CD4-positive, alpha-beta T cell treated with Interleukin-4 for 4 hours (primary cell): ENCODE measurements at regions not wholly inside any gene's neighbourhood (a gene's known extent, or its start where the extent isn't known, plus 50 kb on each side); places are given as distances from the start of the nearest gene placed in this dataset.
"Not testable (repeated sequence)": the region's sequence is repeated elsewhere in the genome, so short reads cannot be mapped to it uniquely, and the experiment has no call there.

ENCODE experiments used
- DNase-seq: peaks from one replicate; pipeline ENCODE4 v3.0.0-alpha.2; 2020

DNA sequence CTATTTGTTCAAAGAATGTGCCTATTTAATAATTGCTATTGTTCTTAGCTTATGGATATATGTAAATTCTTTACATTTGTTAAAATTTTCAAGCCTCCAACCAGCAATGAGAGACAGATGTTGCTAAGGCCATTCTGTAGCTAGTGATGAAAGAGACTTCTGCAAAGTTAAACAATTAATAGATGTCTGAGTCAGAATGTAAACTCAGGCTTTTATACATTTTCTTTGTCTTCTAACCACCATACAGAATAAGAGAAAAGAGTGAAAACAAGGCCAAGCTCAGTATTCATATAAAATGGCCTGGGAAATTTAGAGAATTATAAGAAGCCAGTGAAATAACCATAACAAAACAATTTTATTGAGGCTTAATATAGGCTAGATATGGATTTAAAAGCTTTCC, 1102.3 kb upstream of the SEL1L start:
- DNase-seq = no peak

DNA sequence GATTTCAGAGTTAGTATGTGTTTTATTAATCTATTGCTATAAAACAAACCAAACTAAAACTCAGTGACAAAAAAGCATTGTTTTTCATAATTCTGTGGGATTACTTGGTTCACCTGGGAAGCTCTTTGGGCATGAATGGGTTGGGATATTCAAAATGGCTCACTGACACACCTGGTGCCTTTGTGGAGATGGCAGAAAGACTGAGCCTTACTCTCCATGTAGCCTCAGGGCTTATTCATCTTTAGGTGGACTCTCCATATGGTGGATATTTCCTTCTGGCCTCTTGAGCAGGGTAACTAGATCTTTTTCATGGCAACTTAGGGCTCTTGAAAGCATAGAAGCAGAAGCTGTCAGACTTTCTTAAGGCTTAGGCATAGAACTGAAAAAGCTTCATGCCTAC, 1102.8 kb upstream of the SEL1L start:
- no peak for DNase-seq

DNA sequence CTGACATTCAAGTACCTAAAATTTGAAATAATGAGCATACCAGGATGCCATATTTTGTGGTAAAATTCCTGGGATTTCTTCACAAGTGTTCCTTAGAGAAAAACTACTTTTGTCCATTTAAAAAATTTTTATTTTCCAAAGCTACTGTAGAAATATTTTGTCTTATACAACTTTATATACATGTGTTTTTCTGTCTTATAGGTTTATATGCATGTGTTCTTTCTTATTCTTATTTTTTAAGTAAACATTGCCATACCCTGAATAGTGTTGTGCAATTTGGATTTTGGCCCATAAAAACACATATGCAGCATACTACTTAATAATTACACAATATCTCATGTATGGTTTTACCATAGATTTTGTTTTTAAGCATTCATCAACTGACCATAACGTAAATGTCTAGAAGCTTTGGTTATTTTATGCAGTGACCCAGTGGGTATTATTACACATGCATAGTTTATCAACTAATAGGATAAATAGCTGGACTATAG, 1107.4 kb upstream of the SEL1L start:
- no peak for DNase-seq

DNA sequence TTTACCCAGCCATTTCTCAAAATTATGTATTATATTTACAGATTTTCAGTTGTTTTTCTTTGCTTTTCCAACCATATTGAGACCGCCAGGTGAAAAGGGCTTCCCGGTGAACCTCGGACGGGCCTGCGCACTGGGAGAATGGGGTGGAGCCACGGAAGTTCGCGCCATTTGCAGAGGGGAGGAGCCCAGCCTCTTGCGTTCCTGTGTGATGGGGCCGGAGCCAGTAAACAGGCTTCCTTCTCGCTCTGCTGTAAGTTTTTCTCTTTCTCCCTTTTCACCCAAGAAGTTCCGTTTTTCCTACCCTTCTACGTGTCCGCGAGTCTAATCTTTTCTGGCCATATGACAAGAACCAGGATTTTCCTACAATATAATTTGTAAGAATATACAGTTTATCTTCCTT, 1108.8 kb upstream of the SEL1L start:
- DNase-seq = no peak

DNA sequence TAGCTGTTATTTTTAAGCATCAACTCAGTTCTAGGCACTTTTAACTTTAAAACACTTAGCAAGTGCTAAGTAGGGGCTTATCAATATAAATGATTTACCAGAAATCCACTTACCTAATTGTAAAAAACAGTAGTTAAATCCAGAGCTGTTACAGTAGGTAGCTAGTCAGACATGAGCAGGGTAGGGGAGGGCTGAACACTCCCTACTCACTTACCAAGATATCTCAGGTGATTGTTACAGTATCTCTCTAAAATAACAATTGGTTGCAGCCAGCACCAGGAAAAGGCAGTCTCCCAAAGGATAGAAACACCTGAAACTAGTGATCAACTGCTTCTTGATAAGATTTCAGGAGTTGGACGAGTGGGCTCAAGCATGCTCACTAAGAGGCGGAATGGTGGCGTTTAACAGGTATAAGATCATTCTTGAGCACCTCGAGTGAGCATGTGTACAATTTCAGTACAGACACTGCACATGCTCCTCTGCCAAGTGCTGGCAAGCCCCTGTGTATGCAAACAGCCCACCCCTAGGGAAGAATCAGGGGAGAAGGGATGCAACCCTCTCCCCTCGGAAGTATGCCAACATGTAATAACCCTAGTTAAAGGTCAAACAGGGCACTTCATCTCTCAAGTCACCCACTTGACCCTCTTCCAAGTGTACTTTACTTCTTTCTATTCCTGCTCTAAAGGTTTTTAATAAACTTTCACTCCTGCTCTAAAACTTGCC, 1113.6 kb upstream of the SEL1L start:
- no peak for DNase-seq

DNA sequence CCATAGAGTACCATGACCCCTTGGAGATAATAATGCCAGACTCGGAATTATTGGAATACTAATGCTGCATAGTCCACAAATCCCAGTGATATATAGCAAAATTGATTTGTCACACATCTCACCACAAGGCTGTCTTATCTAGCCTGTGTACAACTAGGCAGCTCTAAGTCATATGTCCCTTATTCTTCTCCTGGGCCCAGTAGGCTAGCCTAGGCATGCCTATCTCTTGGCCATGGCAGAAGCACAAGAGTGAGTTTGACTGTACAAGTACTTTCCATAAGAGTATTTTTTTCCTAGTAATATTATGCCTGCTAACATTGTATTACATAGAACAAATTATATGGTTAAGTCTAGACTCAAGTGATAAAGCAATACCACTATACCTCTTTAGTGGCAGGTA, 1122.1 kb upstream of the SEL1L start:
- no peak for DNase-seq

DNA sequence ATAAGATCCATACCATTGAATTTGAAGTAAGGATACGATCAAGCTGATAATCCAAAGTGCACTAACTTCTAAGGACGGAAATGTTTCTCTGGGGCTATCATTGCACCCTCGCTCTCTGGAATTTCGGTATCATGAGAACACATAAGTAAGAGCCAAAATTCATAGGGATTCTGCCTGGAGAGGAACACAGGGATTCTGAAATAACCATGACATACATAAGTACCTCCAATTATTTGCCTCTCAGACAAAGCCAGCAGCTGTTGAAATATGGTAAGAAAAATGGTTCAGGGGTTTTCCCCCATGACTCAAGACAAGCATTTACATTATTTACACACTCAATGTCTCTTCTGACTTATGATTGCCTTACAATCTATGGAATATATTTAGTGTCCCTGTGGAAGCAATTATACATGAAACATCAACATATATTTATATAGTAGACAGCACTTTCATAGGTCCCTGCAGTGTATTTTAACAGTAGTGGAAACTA, 1123.6 kb upstream of the SEL1L start:
- no peak for DNase-seq

DNA sequence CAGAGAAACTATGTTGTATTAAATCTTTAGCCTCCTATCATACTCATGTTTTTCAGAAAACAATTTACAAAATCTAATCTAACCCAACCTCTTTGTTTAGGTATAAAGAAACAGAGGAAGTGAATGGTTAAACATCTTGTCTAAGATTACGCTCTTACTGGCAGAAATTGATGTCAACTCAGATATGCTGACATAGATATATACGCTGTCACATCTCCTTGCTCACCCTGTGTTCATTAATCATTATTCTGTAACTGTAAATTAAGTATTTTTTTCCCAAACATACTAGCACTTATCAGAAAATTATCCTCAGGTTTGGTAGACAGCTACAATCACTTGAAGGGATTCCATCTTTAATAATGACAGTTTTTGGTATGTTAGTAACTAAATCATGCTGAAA, 1127.6 kb upstream of the SEL1L start:
- no peak for DNase-seq

DNA sequence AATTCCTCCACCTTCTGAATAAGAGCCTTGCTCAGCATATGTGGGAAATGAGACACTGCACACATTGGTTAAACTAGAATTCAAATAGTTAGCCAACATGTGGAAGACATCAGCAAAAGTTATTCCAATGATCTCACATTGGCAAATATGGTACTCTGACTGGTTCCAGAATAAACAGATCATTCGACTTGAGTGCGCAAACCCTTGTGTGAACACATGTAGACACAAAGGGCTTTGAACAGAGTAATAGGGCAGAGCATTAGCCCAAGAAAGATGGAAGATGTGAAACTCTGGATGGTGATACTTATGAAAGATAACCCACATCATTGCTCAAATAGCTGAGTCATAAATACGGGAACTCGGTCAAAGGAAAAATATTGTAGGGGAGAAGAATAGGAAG, 1133.4 kb upstream of the SEL1L start:
- no peak for DNase-seq

DNA sequence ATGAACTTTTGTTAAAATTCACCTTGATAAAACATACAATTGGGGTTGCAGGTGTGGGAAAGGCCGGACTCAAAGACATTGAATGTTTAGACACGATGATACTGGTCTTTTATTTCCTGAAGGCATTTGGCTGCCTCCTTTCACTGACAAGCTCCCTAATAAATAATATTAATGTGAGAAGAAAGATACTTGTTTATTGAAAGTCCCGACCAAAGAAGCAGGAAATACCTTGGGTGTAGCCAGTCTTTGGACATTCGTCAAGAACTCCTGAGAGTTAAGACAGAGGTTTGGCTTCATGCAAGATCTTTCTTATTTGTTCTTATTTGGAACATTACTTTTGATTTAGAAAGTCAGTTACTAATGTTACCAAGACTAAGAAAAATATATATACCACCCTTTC, 1133.8 kb upstream of the SEL1L start:
- DNase-seq = no peak

DNA sequence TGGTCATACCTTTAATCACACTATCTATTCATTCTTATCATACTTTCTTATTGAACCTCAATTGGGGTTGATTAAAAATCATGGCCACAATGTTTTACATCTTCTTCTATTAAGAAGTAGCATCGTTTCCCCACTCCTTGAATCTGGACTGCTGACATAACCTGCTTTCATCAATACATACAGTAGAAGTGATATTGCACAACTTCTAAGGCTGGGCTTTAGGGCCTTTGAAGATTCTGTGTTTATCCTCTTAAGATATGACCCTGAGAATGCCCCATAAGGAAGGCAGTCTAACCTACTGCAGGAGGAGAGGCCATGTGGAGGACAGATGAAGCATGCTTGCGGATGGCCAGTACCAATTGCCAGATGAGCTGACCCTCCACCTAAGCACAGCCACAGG, 1142.8 kb upstream of the SEL1L start:
- no peak for DNase-seq

DNA sequence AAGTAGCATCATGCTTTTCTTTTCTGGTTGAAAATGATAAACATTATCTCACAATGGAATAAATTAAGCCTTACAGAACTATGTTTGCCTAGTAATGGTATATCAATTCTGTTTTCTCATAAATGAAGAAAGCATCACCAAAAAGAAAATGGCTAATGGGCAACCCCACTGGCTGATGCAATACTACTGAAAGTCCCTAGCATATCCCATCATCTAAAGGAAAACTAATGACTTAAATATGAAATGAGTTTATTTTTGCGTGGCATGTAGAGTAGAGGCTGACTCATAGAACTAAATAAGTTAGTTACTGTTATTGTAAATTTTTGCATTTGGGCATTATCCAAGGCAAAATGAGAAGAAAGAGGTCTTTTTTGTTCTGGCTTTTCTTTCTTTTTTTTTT, 1156.3 kb upstream of the SEL1L start:
- no peak for DNase-seq

DNA sequence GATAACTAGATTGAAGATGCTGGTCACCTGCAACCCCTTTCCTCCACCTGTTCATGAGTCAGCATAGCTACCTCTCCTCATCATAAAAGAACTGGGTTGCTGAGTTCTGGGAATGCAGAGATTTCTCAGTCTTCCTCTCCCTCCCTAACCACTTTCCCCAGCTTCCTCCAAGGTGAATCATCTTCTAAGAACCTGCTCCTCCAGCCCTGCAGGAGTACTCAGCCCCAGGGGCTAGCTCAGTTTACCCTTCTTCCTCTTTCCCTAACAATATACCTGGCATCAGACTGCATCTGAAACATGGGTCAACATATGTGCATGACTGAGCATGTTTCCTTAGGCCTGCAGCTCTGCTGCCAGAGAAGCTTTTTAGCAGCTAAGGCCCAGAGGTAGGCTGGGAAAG, 1157.5 kb upstream of the SEL1L start:
- DNase-seq = not testable (repeated sequence)

DNA sequence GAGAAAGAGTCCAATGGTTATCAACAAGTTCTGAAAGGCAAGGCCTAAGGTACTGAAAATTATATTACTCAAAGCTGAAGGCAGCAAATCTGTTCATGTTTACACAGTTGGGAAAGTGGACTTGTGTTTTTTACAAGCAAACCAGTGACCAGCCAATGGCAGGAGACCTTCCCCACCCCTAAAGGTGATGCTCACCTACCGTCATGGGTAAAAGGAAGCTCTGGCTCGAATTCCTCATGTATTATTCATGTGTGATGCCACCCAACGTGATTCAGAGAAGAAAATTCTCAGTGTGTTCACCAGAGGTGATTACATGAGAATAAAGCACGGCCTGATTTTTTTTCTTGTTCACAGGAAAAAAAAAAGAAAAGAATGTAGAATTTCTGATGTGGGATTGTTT, 1161.2 kb upstream of the SEL1L start:
- DNase-seq = no peak

DNA sequence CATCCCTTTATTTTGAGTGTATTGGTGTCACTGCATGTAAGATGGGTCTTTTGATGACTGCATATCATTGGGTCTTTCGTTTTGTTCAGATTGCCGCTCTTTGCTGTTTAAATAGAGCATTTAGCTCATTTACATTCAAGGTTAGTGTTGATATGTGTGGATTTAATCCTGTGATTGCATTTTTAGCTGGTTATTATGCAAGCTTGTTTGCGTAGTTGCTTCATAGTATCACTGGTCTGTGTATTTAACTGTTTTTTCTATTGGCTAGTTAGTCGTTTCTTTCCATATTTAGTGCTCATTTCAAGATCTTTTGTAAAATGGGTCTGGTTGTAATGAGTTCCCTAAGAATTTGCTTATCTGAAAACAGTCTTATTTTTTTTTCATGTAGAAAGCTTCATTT, 1170.6 kb upstream of the SEL1L start:
- DNase-seq = no peak

DNA sequence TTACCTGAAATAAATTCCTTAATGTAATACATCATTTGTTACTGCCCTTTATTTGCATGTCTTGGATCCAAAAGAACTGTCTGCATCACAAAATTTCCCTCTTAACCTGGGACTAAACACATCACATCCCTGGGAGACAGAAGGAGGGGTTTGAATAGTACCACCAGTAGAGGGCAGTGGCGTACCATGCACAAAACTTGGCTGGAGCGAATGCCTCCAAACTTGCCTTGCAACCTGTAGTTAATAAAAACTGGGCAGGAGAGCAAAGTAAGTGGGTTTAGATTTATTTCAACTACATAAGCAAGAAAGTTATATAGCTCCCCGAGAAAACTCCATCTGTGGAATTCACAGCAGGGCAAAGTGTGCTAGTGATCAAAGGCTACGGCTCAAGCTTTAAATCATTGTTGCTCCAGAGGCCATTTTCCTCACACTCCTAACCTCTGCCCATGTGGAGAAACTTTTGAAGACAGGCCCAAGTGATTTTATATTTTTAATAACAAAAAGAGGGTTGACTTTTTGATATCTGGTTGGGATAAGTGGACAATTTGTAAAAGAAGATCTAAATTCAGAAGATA, 1176.7 kb upstream of the SEL1L start:
- DNase-seq = peak; percentile 3

DNA sequence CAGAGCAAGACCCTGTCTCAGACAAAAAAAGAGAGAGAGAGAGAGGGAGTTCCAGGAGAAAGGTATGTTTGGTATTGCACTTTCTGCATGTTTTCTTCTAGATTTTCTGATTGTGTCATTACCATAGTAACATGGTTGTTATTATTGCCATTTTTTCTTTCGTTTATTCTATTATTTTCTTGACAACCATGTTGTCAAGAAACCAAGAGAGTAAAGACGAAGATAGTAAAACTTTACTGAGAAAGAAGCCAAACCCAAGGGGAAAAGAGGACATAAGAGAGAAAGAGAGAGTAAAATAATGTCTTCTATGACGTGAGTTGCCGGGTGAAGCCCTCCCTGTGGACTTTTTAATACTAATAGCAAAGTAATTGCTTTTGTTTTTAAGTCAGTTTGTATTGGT, 1186.0 kb upstream of the SEL1L start:
- DNase-seq = no peak

DNA sequence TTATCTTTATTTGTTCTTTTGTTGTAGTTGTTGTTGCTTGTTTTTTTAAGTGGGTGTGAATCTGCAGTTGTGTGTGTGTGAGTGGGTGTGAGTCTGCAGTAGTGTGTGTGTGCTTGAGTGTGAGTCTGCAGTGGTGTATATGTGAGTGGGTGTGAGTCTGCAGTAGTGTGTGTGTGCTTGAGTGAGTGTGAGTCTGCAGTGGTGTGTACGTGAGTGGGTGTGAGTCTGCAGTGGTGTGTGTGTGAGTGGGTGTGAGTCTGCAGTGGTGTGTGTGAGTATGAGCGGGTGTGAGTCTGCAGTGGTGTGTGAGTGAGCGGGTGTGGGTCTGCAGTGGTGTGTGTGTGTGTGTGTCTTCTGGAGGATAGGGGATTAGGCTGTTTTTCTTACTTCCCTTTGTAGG, 1186.8 kb upstream of the SEL1L start:
- no peak for DNase-seq

DNA sequence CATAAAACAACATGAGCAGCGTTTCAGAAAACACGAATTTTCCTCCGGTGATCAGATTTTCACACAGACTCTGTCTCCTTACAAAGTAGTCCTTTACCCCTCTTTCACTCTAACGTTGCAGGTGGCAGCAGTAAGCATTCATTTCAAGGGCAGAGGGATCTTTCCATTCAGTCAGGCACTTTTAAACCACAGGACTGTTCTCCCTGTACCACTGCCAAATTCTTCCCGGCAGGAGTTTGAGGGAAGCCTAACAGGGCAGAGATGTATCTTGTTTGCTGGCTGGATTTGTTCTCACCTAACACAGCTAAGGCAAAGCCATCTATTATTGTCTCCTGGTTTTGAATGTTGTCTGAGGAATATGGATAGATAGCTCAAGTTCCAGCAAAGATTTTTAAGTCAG, 1187.3 kb upstream of the SEL1L start:
- no peak for DNase-seq

DNA sequence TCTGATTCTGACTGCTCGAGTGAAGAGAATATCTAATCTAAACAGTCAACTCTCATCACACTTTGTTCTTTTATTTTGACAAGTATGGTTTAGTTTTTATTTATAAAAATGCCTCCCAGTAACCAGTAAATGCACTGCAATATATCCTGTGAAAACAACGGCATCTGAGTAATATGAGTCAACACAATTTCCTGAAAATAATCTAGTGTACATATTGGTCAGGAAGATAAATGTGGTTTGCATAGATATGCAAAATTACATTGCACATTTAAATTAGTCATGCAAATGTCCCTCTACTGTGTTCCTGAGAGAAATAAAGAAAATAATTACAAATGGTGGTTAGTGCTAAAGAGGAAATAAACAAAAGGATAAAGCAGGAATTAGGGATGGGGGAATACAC, 1190.7 kb upstream of the SEL1L start:
- DNase-seq = no peak

DNA sequence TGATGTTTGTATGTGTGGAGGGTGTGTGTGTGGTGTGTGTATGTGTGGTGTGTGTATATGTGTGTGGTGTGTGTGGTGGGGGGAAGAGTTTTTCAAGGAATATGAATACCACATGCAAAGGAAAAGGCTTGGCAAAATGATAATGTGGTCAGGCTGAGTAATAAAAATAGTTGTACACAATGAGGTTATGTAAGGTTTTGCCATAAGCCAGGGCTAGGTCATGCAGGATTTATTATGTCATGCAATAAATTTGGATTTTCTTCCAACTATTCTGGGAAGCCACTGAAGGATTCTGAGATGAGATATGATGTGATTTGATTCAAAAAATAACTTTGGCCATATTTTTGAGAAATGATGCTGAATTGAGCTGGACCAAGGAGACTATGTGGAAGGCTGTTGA, 1191.6 kb upstream of the SEL1L start:
- no peak for DNase-seq

DNA sequence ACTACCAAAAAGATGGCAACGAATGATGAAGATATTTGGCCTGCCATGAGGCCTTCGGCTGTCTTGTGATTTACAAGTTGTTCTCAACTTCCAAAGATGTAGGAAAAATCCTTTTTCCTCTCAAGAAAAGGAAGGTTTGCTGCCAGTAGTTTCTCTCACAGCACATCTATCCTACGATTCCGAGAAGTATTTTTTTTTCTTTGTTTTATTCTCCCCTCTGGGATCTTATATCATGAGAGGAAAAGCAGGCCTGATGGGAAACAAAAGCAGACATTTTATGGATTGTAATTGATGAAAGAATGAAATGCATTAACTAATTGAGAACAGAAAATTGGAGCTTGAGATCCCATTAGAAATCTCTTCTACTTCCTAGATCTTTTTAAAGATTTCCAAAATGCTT, 1197.9 kb upstream of the SEL1L start:
- DNase-seq = no peak

DNA sequence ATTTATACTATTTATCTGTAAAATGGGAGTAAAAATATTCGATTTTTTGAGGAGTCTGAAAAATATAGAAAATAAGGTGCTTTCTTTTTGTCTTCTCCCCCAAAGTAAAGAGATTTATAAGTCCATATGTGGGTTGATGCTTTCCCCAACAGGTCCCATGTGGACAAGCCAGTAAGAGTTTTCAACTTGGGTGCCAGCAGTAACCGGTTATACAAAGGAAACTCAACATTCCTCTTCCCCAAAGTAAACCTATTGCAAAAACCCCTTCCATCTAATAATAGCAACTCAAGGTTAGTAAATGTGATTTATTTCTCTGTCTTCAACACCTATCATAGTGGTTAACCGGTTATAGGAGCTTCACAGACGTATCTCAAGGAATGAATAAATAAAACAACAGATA, 1206.9 kb upstream of the SEL1L start:
- no peak for DNase-seq

DNA sequence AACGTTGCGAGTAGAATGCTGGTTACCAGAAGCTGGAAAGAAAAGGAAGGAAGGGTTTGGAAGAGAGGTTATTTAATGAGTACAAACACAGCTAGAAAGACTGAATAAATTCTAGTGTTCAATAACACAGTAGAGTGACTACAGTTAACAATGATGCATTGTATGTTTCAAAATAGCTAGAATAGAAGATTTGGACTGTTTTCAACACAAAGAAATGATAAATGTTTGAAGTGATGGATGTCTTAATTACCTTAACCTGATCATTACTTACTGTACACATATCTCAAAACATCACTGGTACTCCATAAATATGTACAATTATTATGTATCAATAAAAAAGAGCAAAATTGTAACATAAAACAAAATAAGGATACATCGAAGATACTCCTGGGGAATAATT, 1221.8 kb upstream of the SEL1L start:
- DNase-seq = no peak

DNA sequence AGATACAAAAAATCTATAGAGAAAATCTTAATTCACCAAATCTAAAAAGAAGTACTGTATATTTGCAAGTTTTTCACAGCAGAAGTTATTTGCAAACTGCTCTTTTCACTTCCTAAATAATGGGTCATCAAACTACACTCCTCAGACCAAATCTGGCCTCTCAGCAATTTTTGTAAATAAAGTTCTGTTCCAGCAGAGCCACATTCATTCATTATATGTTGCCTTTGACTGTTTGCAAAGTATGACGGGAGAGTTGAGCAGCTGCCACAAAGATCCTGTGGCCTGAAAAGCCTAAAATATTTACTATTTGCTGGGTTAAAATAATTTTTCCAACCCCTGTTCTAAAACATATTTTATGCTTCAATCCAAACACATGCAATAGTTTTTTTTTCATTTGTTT, 1222.3 kb upstream of the SEL1L start:
- DNase-seq = no peak
